ENCODE measurements at regions not wholly inside any gene's neighbourhood (a gene's known extent, or its start where the extent isn't known, plus 50 kb on each side); places are given as distances from the start of the nearest gene placed in this dataset.

GRCh38 chr12:114903083-114903691 is 219.2 kb upstream of the TBX3 start:
- TF ChIP-seq CTCF (IDR thresholded peaks at IDR 0.05; ENCODE audit: control insufficient read depth, insufficient read depth, low read depth, low read length, missing control alignments) = no peak
- peak; percentile 80 for DNase-seq (ENCODE audit: low read depth)
- peak overlapping the region; percentile 46 for H3K4me3 ChIP-seq (ENCODE audit: control insufficient read depth, low read depth, low read length)

DNA sequence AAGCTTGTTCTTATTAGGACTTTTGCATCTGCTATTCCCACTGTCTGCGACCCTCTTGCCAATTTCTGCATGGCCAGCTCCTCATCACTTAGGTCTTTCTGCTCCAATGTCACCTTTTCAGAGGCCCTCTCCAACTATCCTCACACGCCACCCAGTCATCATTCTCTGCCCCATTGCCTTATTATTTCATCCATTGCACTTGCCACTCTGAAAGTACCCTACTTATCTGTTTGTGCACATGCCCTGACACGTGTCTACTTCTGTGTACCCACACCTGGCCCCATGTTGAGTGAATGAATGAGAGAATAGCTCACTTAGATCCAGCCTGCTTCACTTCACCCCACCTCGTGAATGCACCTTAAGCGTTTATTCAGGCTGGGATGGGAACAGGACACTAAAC is 218.7 kb upstream of the TBX3 start:
- no peak for TF ChIP-seq CTCF (IDR thresholded peaks at IDR 0.05; ENCODE audit: control insufficient read depth, insufficient read depth, low read depth, low read length, missing control alignments)

GRCh38 chr12:114901316-114901715 is 217.3 kb upstream of the TBX3 start:
- no peak overlapping the region for H3K4me3 ChIP-seq (ENCODE audit: control insufficient read depth, low read depth, low read length)
- no peak for DNase-seq (ENCODE audit: low read depth)
- no peak for TF ChIP-seq CTCF (IDR thresholded peaks at IDR 0.05; ENCODE audit: control insufficient read depth, insufficient read depth, low read depth, low read length, missing control alignments)

More for the DNA sequence above, 218.7 kb upstream of the TBX3 start:
- no peak for DNase-seq (ENCODE audit: low read depth)
- no peak overlapping the region for H3K4me3 ChIP-seq (ENCODE audit: control insufficient read depth, low read depth, low read length)

- no peak overlapping the region for H3K4me3 ChIP-seq (ENCODE audit: control insufficient read depth, low read depth, low read length)
- no peak for DNase-seq (ENCODE audit: low read depth)
- TF ChIP-seq CTCF (IDR thresholded peaks at IDR 0.05; ENCODE audit: control insufficient read depth, insufficient read depth, low read depth, low read length, missing control alignments) = no peak
These were observed 214.2 kb upstream of the TBX3 start for GRCh38 chr12:114898159-114898558.

- H3K4me3 ChIP-seq (ENCODE audit: control insufficient read depth, low read depth, low read length) = no peak overlapping the region
- no peak for DNase-seq (ENCODE audit: low read depth)
- TF ChIP-seq CTCF (IDR thresholded peaks at IDR 0.05; ENCODE audit: control insufficient read depth, insufficient read depth, low read depth, low read length, missing control alignments) = no peak
These were observed 211.9 kb upstream of the TBX3 start for GRCh38 chr12:114895827-114896226.

- no peak overlapping the region for H3K4me3 ChIP-seq (ENCODE audit: control insufficient read depth, low read depth, low read length)
- no peak for DNase-seq (ENCODE audit: low read depth)
- TF ChIP-seq CTCF (IDR thresholded peaks at IDR 0.05; ENCODE audit: control insufficient read depth, insufficient read depth, low read depth, low read length, missing control alignments) = no peak
These were observed 211.1 kb upstream of the TBX3 start for GRCh38 chr12:114895081-114895480.

- no peak for DNase-seq (ENCODE audit: low read depth)
- no peak overlapping the region for H3K4me3 ChIP-seq (ENCODE audit: control insufficient read depth, low read depth, low read length)
- TF ChIP-seq CTCF (IDR thresholded peaks at IDR 0.05; ENCODE audit: control insufficient read depth, insufficient read depth, low read depth, low read length, missing control alignments) = no peak
These were observed 210.1 kb upstream of the TBX3 start for GRCh38 chr12:114894076-114894475.
